B cell (primary cell): ENCODE measurements at regions not wholly inside any gene's neighbourhood (a gene's known extent, or its start where the extent isn't known, plus 50 kb on each side); places are given as distances from the start of the nearest gene placed in this dataset.
"Not testable (repeated sequence)": the region's sequence is repeated elsewhere in the genome, so short reads cannot be mapped to it uniquely, and the experiment has no call there.

Experiments
- ATAC-seq: fragments of 200-7000 bp; cut with Tn5 transposase; one replicate; pipeline ENCODE4 v1.10.0; 2021; ENCODE audit warnings: low read depth, mild to moderate bottlenecking, moderate number of reproducible peaks, moderate library complexity
- CTCF ChIA-PET: fragments of 350-600 bp; sonication (Branson Sonifier 250); formaldehyde crosslinking; loops from one replicate; lab custom pipeline; 2021; ENCODE audit warnings: antibody characterized with exemption, inconsistent platforms; lab: Charles Lee
- POLR2A ChIA-PET: fragments of 350-600 bp; sonication (Branson Sonifier 250); formaldehyde crosslinking; loops from one replicate; lab custom pipeline; 2021; ENCODE audit warnings: antibody characterized with exemption; lab: Charles Lee
- DNase-seq: peaks from one replicate; pipeline ENCODE4 v3.0.0; 2013
- H2AFZ ChIP-seq: 2 replicates; pipeline ENCODE4 v1.6.1; 2012; ENCODE audit warnings: mild to moderate bottlenecking, low read depth, low read length; ENCODE audit not compliant: insufficient read depth, poor library complexity, severe bottlenecking
- H3K27ac ChIP-seq, 2 donors: 1 replicate in 1 of 2; 2 replicates in 1 of 2; pipeline ENCODE4 v1.5.1; 2012 to 2013; ENCODE audit warnings: low read length in 2 of 2, mild to moderate bottlenecking in 2 of 2, moderate library complexity in 1 of 2
- H3K27me3 ChIP-seq, 4 experiments: fragments of 200-600 bp in 1 of 4; sonication (generic) in 1 of 4; replicated peaks in 1 of 4; 1 replicate in 2 of 4; 2 replicates in 2 of 4; pipeline versions ENCODE4 v1.6.1 to v1.7.0; 2013 to 2016; ENCODE audit warnings: low read length in 3 of 4, mild to moderate bottlenecking in 2 of 4, mixed read lengths in 1 of 4, moderate library complexity in 1 of 4; ENCODE audit not compliant: insufficient read depth in 4 of 4, control insufficient read depth in 3 of 4; ENCODE audit errors: control extremely low read depth in 1 of 4
- H3K36me3 ChIP-seq, 2 experiments: replicated peaks in 1 of 2; 1 replicate in 1 of 2; 2 replicates in 1 of 2; pipeline versions ENCODE4 v1.6.1 to v1.7.1; 2013; ENCODE audit warnings: low read length in 1 of 2; ENCODE audit not compliant: insufficient read depth in 2 of 2, control insufficient read depth in 1 of 2; ENCODE audit errors: control extremely low read depth in 1 of 2, extremely low read depth in 1 of 2
- H3K4me1 ChIP-seq, 2 donors: fragments of 200-600 bp in 1 of 2; sonication (generic) in 1 of 2; 1 replicate in 1 of 2; 2 replicates in 1 of 2; pipeline versions ENCODE4 v1.5.1 to v1.6.1; 2013 to 2017; ENCODE audit warnings: low read length in 2 of 2; ENCODE audit not compliant: control insufficient read depth in 2 of 2, insufficient read depth in 2 of 2
- H3K4me2 ChIP-seq: replicated peaks from 2 replicates; pipeline ENCODE3; 2012; ENCODE audit warnings: mild to moderate bottlenecking, low read depth, low read length; ENCODE audit not compliant: poor library complexity, severe bottlenecking
- H3K4me3 ChIP-seq, 5 experiments: fragments of 200-600 bp in 1 of 5; sonication (generic) in 1 of 5; 1 replicate in 3 of 5; 2 replicates in 2 of 5; pipeline versions ENCODE4 v1.5.1 to v1.7.0; 2011 to 2016; ENCODE audit warnings: low read length in 4 of 5, mild to moderate bottlenecking in 4 of 5, low read depth in 2 of 5, control low read depth in 1 of 5, moderate library complexity in 1 of 5; ENCODE audit not compliant: insufficient read depth in 1 of 5; ENCODE audit errors: control extremely low read depth in 1 of 5, extremely low read depth in 1 of 5
- H3K79me2 ChIP-seq: fragments of 200-600 bp; sonication (generic); one replicate; pipeline ENCODE4 v1.6.0; 2016; ENCODE audit warnings: low read length; ENCODE audit not compliant: control insufficient read depth, insufficient read depth
- H3K9ac ChIP-seq: fragments of 200-600 bp; sonication (generic); 2 replicates; pipeline ENCODE4 v1.6.1; 2017; ENCODE audit warnings: mild to moderate bottlenecking, low read length, moderate library complexity
- H3K9me3 ChIP-seq, 3 donors: one replicate each; pipeline versions ENCODE4 v1.6.1 to v1.7.1; 2013; ENCODE audit warnings: low read length in 2 of 3; ENCODE audit not compliant: control insufficient read depth in 2 of 3, insufficient read depth in 1 of 3; ENCODE audit errors: control extremely low read depth in 1 of 3
- H4K20me1 ChIP-seq: 2 replicates; pipeline ENCODE4 v1.6.0; 2012; ENCODE audit warnings: mild to moderate bottlenecking, low read length; ENCODE audit not compliant: insufficient read depth, control insufficient read depth, poor library complexity, severe bottlenecking
- H3K27ac Mint-ChIP-seq: one replicate; pipeline ENCODE4 v1.8.0; 2021; ENCODE audit warnings: mixed read lengths
- H3K27me3 Mint-ChIP-seq: one replicate; pipeline ENCODE4 v1.8.0; 2021; ENCODE audit warnings: mixed read lengths
- H3K4me1 Mint-ChIP-seq: one replicate; pipeline ENCODE4 v1.8.0; 2021; ENCODE audit warnings: mixed read lengths
- H3K4me3 Mint-ChIP-seq: one replicate; pipeline ENCODE4 v1.8.0; 2021; ENCODE audit warnings: mixed read lengths
- H3K9me3 Mint-ChIP-seq: one replicate; pipeline ENCODE4 v1.8.0; 2022; ENCODE audit warnings: mixed read lengths; ENCODE audit not compliant: insufficient read depth
- CTCF ChIP-seq: fragments of 200-600 bp; IDR thresholded peaks from one replicate; pipeline ENCODE4 v1.8.0; 2022; ENCODE audit warnings: antibody characterized with exemption, mild to moderate bottlenecking
- EZH2 ChIP-seq: IDR thresholded peaks from 2 replicates; pipeline ENCODE4 v1.6.1; 2012; ENCODE audit warnings: borderline replicate concordance, low read depth, mild to moderate bottlenecking, moderate library complexity, low read length; ENCODE audit not compliant: insufficient read depth, poor library complexity, severe bottlenecking
- WGBS: methylation state at CpG from one replicate; pipeline ENCODE4 v1.1.5; 2013; ENCODE audit warnings: missing lambda C conversion rate; ENCODE audit not compliant: insufficient coverage; 5-methylcytosine and 5-hydroxymethylcytosine counted together
- intact Hi-C: fragments of 100-400 bp; cut with micrococcal nuclease; formaldehyde crosslinking; loops from one replicate; pipeline ENCODE4 v1.10.0; 2022

- no peak overlapping the region for H3K4me3 ChIP-seq
- H3K36me3 ChIP-seq = no peaks in the 10 kb centered on the region
- H2AFZ ChIP-seq = no peak overlapping the region
- ATAC-seq (no peak), DNase-seq (no peak)
- Mint-ChIP-seq H3K9me3 (peaks cover 6% of the 10 kb centered on the region), H3K4me3 (no peak overlapping the region), H3K27ac (no peak overlapping the region), H3K4me1 (no peaks in the 10 kb centered on the region), H3K27me3 (no peaks in the 10 kb centered on the region)
- no peak overlapping the region for H3K9ac ChIP-seq
- H3K4me2 ChIP-seq = no peak overlapping the region
- ChIA-PET CTCF (no interaction called here), POLR2A (no interaction called here)
- 100% methylated on average over 2 of the region's 2 CpGs for WGBS
- H3K27me3 ChIP-seq = no peaks in the 10 kb centered on the region
- H3K79me2 ChIP-seq = no peaks in the 10 kb centered on the region
- intact Hi-C loops = no loop called here
- H3K4me1 ChIP-seq = no peaks in the 10 kb centered on the region
- TF ChIP-seq EZH2 (no peak), CTCF (no peak)
- peaks cover 0 to 7% (median 0%) of the 10 kb centered on the region in 3 donors for H3K9me3 ChIP-seq
- H4K20me1 ChIP-seq = no peaks in the 10 kb centered on the region
- no peak overlapping the region for H3K27ac ChIP-seq
Measured at GRCh38 chr6:121627761-121628160, 192.3 kb downstream of the GJA1 start.

DNA sequence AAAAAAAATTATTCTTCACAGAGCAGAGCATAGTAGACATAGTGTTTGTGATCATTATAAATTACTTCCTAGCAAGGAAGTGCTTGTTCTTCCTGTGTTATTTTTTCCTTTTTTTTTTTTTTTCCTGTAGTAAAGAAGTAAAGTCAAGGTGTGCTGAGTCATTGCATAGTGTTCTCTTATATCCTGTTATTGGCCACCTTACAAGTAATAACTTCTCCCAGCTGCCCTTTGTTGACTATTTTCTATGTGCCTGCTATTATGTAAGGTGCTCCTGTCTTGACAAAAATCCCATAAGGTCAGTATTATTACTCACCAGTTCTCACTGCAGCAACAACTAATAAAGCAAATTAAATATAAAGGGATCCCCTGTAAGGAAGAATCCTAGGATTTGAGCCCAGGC is 195.3 kb downstream of the GJA1 start:
- H3K27me3 Mint-ChIP-seq = no peaks in the 10 kb centered on the region
- ChIA-PET POLR2A (no interaction called here), CTCF (no interaction called here)
- intact Hi-C loops = no loop called here
- Histone ChIP-seq H3K79me2 (no peaks in the 10 kb centered on the region), H3K4me3 (no peak overlapping the region), H3K9me3 (peaks cover 0 to 7% (median 0%) of the 10 kb centered on the region in 3 donors), H4K20me1 (no peaks in the 10 kb centered on the region), H3K27ac (no peak overlapping the region), H3K27me3 (no peaks in the 10 kb centered on the region), H2AFZ (no peak overlapping the region), H3K9ac (no peak overlapping the region), H3K4me1 (no peaks in the 10 kb centered on the region), H3K36me3 (no peaks in the 10 kb centered on the region), H3K4me2 (no peak overlapping the region)
- H3K4me3 Mint-ChIP-seq = no peak overlapping the region
- TF ChIP-seq EZH2 (no peak), CTCF (no peak)
- H3K9me3 Mint-ChIP-seq = peaks cover 6% of the 10 kb centered on the region
- ATAC-seq (no peak), DNase-seq (no peak)
- H3K27ac Mint-ChIP-seq = no peak overlapping the region
- H3K4me1 Mint-ChIP-seq = no peaks in the 10 kb centered on the region

GRCh38 chr6:121631752-121632151 is 196.3 kb downstream of the GJA1 start:
- H3K36me3 ChIP-seq, DNase-seq, H3K9ac ChIP-seq, H3K4me2 ChIP-seq, H4K20me1 ChIP-seq, POLR2A ChIA-PET, intact Hi-C loops, CTCF ChIA-PET, H3K79me2 ChIP-seq, H3K27ac ChIP-seq, H2AFZ ChIP-seq, H3K27ac Mint-ChIP-seq, H3K9me3 ChIP-seq, H3K27me3 Mint-ChIP-seq, H3K4me1 Mint-ChIP-seq, H3K4me3 ChIP-seq, ATAC-seq, H3K4me1 ChIP-seq, H3K4me3 Mint-ChIP-seq, H3K9me3 Mint-ChIP-seq, H3K27me3 ChIP-seq: not testable (repeated sequence)
